ENCODE measurements at regions not wholly inside any gene's neighbourhood (a gene's known extent, or its start where the extent isn't known, plus 50 kb on each side); places are given as distances from the start of the nearest gene placed in this dataset.

DNA sequence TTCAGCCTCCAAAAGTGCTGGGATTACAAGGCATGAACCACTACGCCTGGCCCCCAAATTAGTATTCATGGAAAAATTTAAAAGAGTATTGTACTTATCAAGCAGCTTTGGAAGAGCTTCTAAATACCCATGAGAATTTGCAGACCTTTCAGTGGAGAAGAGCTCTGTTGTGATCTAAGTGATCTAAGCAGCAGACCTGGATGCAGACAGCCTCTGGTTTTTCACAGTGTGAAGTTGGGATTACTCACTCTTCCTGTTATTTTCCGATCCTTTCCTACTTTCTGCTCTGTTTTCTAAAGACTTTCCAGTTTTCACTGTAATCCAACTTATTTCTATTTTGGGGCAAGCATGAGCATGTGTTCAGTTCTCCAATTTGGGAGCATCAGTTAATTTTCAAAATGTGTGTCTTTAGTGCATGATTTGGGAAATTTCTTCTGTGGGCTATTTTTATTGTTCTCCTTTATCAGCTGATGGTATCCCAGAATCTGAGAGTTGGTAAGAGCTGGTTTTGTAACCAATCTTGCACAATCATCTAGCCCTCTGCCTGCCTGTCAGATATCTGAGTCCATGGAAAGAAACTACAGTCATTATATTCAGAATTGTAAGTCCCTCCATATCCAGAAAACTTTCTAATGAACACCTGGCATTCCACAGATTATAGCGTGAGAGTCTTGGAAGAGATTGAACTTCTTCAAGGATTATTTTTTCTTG, 207.7 kb upstream of the DTNBP1 start:
- H3K9me3 ChIP-seq (ENCODE audit: insufficient read depth, low read length): no peaks in the 10 kb centered on the region
- H4K20me1 ChIP-seq (ENCODE audit: insufficient read depth, low read length): no peaks in the 10 kb centered on the region
- H2AFZ ChIP-seq (ENCODE audit: low read depth, low read length): no peak overlapping the region
- no peak overlapping the region for H3K9ac ChIP-seq (ENCODE audit: low read length)
- H3K27me3 ChIP-seq (ENCODE audit: low read depth, low read length): no peaks in the 10 kb centered on the region
- no peak overlapping the region for H3K27ac ChIP-seq (ENCODE audit: low read length)
- no peak overlapping the region for H3K4me3 ChIP-seq (ENCODE audit: low read length)
- TF ChIP-seq EZH2phosphoT487 (IDR thresholded peaks at IDR 0.05; ENCODE audit: low read depth) (no peak), CTCF (IDR thresholded peaks at IDR 0.05; ENCODE audit: low read depth, low read length) (no peak)
- H3K4me2 ChIP-seq (ENCODE audit: low read length): no peak overlapping the region
- peaks cover 11% of the 10 kb centered on the region for H3K4me1 ChIP-seq (ENCODE audit: low read length)
- H3K36me3 ChIP-seq (replicated peaks; ENCODE audit: low read depth, low read length): no peaks in the 10 kb centered on the region
- H3K79me2 ChIP-seq (ENCODE audit: low read length): no peaks in the 10 kb centered on the region

DNA sequence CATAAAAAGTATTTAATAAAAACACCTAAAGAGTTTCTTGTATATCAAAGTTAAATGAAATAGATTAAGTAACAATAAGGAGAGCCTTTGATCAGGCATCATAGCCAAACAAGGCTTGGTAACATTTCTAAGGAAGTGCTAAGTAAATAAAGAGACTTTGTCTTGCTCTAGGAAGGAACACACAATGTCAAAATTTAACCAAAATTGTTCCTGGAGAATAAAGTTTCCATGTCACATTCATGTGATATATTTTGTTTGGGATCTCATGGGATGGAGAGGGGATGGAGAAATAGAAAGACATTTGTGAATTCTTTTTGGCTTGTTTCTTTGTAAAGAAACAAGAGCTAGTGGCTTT, 201.9 kb upstream of the DTNBP1 start:
- H3K36me3 ChIP-seq (replicated peaks; ENCODE audit: low read depth, low read length): no peaks in the 10 kb centered on the region
- H2AFZ ChIP-seq (ENCODE audit: low read depth, low read length): no peak overlapping the region
- no peaks in the 10 kb centered on the region for H3K27me3 ChIP-seq (ENCODE audit: low read depth, low read length)
- no peak overlapping the region for H3K27ac ChIP-seq (ENCODE audit: low read length)
- no peak for TF ChIP-seq EZH2phosphoT487 (IDR thresholded peaks at IDR 0.05; ENCODE audit: low read depth)
- no peak for TF ChIP-seq CTCF (IDR thresholded peaks at IDR 0.05; ENCODE audit: low read depth, low read length)
- no peaks in the 10 kb centered on the region for H3K9me3 ChIP-seq (ENCODE audit: insufficient read depth, low read length)
- H3K4me3 ChIP-seq (ENCODE audit: low read length): no peak overlapping the region
- no peak overlapping the region for H3K9ac ChIP-seq (ENCODE audit: low read length)
- no peaks in the 10 kb centered on the region for H3K4me1 ChIP-seq (ENCODE audit: low read length)
- H4K20me1 ChIP-seq (ENCODE audit: insufficient read depth, low read length): no peaks in the 10 kb centered on the region
- no peak overlapping the region for H3K4me2 ChIP-seq (ENCODE audit: low read length)
- H3K79me2 ChIP-seq (ENCODE audit: low read length): no peaks in the 10 kb centered on the region

GRCh38 chr6:15864038-15864707, 201.3 kb upstream of the DTNBP1 start:
- Histone ChIP-seq H3K36me3 (replicated peaks; ENCODE audit: low read depth, low read length) (no peaks in the 10 kb centered on the region), H3K27me3 (ENCODE audit: low read depth, low read length) (no peaks in the 10 kb centered on the region), H3K4me1 (ENCODE audit: low read length) (no peaks in the 10 kb centered on the region), H2AFZ (ENCODE audit: low read depth, low read length) (no peak overlapping the region), H3K9me3 (ENCODE audit: insufficient read depth, low read length) (no peaks in the 10 kb centered on the region), H3K79me2 (ENCODE audit: low read length) (no peaks in the 10 kb centered on the region), H3K4me2 (ENCODE audit: low read length) (no peak overlapping the region), H4K20me1 (ENCODE audit: insufficient read depth, low read length) (no peaks in the 10 kb centered on the region), H3K4me3 (ENCODE audit: low read length) (no peak overlapping the region), H3K9ac (ENCODE audit: low read length) (no peak overlapping the region), H3K27ac (ENCODE audit: low read length) (no peak overlapping the region)
- TF ChIP-seq CTCF (IDR thresholded peaks at IDR 0.05; ENCODE audit: low read depth, low read length) (no peak), EZH2phosphoT487 (IDR thresholded peaks at IDR 0.05; ENCODE audit: low read depth) (no peak)

DNA sequence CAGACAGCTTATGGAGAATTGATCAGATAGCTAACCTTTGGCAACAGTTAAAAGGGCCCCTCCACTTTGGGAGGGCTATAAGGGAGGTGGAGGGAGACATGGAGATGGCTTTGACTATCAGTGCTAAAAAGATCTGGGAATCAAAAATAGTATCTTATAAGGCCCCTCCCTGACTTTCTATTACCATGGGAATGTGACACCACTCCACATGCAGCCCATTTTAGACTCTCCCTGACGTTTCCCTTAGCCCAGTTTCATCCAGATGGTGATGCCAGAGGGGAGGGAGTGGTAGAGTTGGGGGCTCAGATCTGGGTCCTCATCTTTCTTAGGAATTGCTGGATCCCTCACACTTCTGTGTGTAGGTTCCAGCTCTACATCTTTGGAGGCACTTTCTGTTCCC, 200.0 kb upstream of the DTNBP1 start:
- Histone ChIP-seq H3K36me3 (replicated peaks; ENCODE audit: low read depth, low read length) (no peaks in the 10 kb centered on the region), H3K4me2 (ENCODE audit: low read length) (no peak overlapping the region), H2AFZ (ENCODE audit: low read depth, low read length) (no peak overlapping the region), H3K4me3 (ENCODE audit: low read length) (no peak overlapping the region), H3K27me3 (ENCODE audit: low read depth, low read length) (no peaks in the 10 kb centered on the region), H3K4me1 (ENCODE audit: low read length) (no peaks in the 10 kb centered on the region), H4K20me1 (ENCODE audit: insufficient read depth, low read length) (no peaks in the 10 kb centered on the region), H3K9ac (ENCODE audit: low read length) (no peak overlapping the region), H3K27ac (ENCODE audit: low read length) (no peak overlapping the region), H3K9me3 (ENCODE audit: insufficient read depth, low read length) (no peaks in the 10 kb centered on the region), H3K79me2 (ENCODE audit: low read length) (no peaks in the 10 kb centered on the region)
- TF ChIP-seq CTCF (IDR thresholded peaks at IDR 0.05; ENCODE audit: low read depth, low read length): no peak
- TF ChIP-seq EZH2phosphoT487 (IDR thresholded peaks at IDR 0.05; ENCODE audit: low read depth): no peak
